SU-DHL-6 (cell line): ENCODE measurements at regions not wholly inside any gene's neighbourhood (a gene's known extent, or its start where the extent isn't known, plus 50 kb on each side); places are given as distances from the start of the nearest gene placed in this dataset.

ENCODE experiments used
- H2AFZ ChIP-seq: fragments of 200-600 bp; sonication (generic); 2 replicates; pipeline ENCODE4 v1.6.1; 2014; ENCODE audit warnings: low read depth, mild to moderate bottlenecking, moderate library complexity, mixed read lengths, antibody characterized with exemption, low read length; ENCODE audit not compliant: severe bottlenecking
- H3F3A ChIP-seq: fragments of 200-600 bp; shearing (Covaris generic); 2 replicates; pipeline ENCODE4 v1.6.0; 2016; ENCODE audit warnings: antibody characterized with exemption, mild to moderate bottlenecking; ENCODE audit not compliant: insufficient read depth
- H3K27ac ChIP-seq: fragments of 200-600 bp; sonication (generic); 2 replicates; pipeline ENCODE4 v1.5.1; 2016; ENCODE audit warnings: low read depth, mild to moderate bottlenecking, low read length, moderate library complexity, mixed read lengths
- H3K27me3 ChIP-seq: fragments of 200-600 bp; sonication (generic), shearing (Covaris generic); 2 replicates; pipeline ENCODE4 v1.6.0; 2014; ENCODE audit warnings: mild to moderate bottlenecking, low read length
- H3K36me3 ChIP-seq: fragments of 200-600 bp; sonication (generic); 2 replicates; pipeline ENCODE4 v1.6.1; 2014; ENCODE audit warnings: mild to moderate bottlenecking, low read length, mixed read lengths
- H3K4me2 ChIP-seq: fragments of 300-600, 200-600 bp; shearing (Covaris generic), sonication (generic); 2 replicates; pipeline ENCODE4 v1.6.0; 2014; ENCODE audit warnings: low read length, low read depth, mild to moderate bottlenecking; ENCODE audit not compliant: poor library complexity, severe bottlenecking
- H3K4me3 ChIP-seq: fragments of 200-600 bp; sonication (generic); 2 replicates; pipeline ENCODE4 v1.5.1; 2014; ENCODE audit warnings: antibody characterized with exemption, low read length, mild to moderate bottlenecking, mixed read lengths; ENCODE audit not compliant: insufficient read depth, poor library complexity, severe bottlenecking
- H3K79me2 ChIP-seq: fragments of 200-600 bp; sonication (generic); 2 replicates; pipeline ENCODE4 v1.6.1; 2014; ENCODE audit warnings: mild to moderate bottlenecking, low read length, moderate library complexity; ENCODE audit not compliant: insufficient read depth
- H3K9ac ChIP-seq: fragments of 200-600 bp; sonication (generic); 2 replicates; pipeline ENCODE4 v1.7.0; 2014; ENCODE audit warnings: mild to moderate bottlenecking, low read length
- H3K9me2 ChIP-seq: fragments of 200-600 bp; sonication (generic); replicated peaks from 2 replicates; pipeline ENCODE4 v1.6.1; 2014; ENCODE audit warnings: low read length; ENCODE audit not compliant: insufficient read depth
- H3K9me3 ChIP-seq: fragments of 200-600 bp; sonication (generic); 2 replicates; pipeline ENCODE4 v1.6.1; 2014; ENCODE audit warnings: low read length, mixed read lengths; ENCODE audit not compliant: insufficient read depth
- H4K20me1 ChIP-seq: fragments of 200-600 bp; sonication (generic); 2 replicates; pipeline ENCODE4 v1.6.1; 2014; ENCODE audit warnings: low read depth, mild to moderate bottlenecking, antibody characterized with exemption, low read length, moderate library complexity, mixed read lengths
- EZH2phosphoT487 ChIP-seq: fragments of 200-600 bp; sonication (generic), shearing (Covaris generic); conservative IDR thresholded peaks from 2 replicates; pipeline ENCODE4 v1.6.1; 2018; ENCODE audit warnings: mild to moderate bottlenecking, antibody characterized with exemption, low read length, moderate library complexity, mixed read lengths
- TF ChIP-seq, protein P1 (sequence below): fragments of 200-600 bp; sonication (generic); IDR thresholded peaks from one replicate; pipeline ENCODE4 v1.5.1; 2017; ENCODE audit warnings: antibody characterized with exemption, mild to moderate bottlenecking, low read length, moderate library complexity; ENCODE audit not compliant: insufficient read depth, poor library complexity, severe bottlenecking

DNA sequence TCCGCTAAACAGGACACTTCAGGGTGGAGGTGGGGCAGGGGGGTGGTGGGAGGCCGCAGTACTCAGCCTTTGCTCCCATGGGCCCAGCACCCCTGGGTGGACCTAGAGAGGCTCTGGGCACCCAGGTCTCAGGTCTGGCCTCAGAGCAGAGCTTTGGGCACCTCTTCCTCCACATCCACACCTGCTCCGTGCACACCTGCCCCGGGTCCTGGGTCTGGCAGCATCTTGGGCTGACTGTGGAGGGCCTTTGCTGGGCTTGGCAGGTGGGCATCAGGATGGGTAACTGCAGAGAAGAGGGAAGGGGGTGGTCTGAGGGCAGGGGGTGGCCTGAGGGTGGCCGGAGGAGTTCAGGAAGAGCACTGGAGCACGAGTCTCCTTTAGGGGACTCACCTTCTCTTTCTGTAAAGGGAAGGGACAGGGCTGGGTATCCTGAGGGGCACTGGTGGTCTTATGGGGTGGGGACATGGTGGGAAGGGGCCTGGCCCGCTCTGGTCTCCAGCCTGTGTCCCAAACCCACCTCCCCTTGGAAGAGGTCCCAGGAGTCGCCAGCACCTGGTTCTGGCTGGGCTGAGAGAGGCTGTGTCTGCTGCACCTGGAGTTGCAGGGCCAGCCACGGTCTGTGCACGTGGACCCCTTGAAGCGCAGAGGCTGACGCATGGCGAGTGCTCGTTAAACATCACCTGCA lies 106.7 kb upstream of the IER5L start:
- H3F3A ChIP-seq, result no peaks in the 10 kb centered on the region
- H3K79me2 ChIP-seq, result no peaks in the 10 kb centered on the region
- H2AFZ ChIP-seq, result no peak overlapping the region
- H4K20me1 ChIP-seq, result no peaks in the 10 kb centered on the region
- H3K9me2 ChIP-seq, result no peaks in the 10 kb centered on the region
- H3K27me3 ChIP-seq, result no peaks in the 10 kb centered on the region
- no peak overlapping the region for H3K9ac ChIP-seq
- no peak for TF ChIP-seq EZH2phosphoT487
- TF ChIP-seq, protein P1, sequence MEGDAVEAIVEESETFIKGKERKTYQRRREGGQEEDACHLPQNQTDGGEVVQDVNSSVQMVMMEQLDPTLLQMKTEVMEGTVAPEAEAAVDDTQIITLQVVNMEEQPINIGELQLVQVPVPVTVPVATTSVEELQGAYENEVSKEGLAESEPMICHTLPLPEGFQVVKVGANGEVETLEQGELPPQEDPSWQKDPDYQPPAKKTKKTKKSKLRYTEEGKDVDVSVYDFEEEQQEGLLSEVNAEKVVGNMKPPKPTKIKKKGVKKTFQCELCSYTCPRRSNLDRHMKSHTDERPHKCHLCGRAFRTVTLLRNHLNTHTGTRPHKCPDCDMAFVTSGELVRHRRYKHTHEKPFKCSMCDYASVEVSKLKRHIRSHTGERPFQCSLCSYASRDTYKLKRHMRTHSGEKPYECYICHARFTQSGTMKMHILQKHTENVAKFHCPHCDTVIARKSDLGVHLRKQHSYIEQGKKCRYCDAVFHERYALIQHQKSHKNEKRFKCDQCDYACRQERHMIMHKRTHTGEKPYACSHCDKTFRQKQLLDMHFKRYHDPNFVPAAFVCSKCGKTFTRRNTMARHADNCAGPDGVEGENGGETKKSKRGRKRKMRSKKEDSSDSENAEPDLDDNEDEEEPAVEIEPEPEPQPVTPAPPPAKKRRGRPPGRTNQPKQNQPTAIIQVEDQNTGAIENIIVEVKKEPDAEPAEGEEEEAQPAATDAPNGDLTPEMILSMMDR, result no peak
- H3K27ac ChIP-seq, result no peak overlapping the region
- H3K4me2 ChIP-seq, result no peak overlapping the region
- no peak overlapping the region for H3K4me3 ChIP-seq
- no peaks in the 10 kb centered on the region for H3K36me3 ChIP-seq
- no peaks in the 10 kb centered on the region for H3K9me3 ChIP-seq

DNA sequence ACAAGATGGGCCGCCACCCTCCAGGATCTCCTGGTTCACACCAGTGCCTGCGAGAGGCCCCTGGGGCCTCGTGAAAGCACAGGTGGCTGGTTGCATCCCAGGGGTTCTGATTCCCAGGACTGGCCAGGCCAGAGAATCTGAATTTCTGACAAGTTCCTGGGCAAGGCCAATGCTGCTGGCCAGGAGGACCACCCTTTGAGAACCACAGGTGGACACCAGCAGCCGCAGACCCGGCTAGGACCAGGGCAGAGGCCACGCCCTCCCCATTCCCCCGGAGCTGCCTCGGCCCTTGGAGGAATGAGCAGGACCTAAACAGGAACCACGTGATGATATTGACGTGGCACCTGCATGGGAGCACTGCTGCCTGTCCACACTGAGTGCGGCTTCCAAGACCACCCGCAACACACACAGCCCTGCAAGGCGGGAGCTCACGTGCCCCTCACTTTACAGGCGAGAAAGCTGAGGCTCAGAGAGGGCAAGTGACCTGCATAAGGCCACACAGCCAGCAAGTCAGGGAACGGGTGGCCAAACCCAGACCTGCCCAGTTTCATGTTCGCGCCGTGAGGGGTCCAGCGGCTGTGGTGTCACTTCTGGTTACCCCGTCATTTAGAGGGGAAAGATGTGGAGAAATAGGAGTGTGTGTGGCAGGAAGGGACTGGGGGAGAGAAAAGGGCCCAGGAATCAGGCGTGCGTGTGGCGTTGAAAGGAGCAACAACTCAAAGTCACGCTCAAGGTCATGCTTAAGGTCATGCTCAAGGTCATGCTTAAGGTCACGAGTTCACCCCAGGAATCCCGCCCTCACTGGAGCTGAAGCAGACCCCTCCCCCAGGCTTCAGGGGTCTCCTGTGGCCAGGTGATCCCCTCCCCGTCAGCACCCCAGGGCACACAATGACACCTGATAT lies 105.9 kb upstream of the IER5L start:
- TF ChIP-seq, protein P1, result no peak
- no peak for TF ChIP-seq EZH2phosphoT487
- Histone ChIP-seq H3F3A (no peaks in the 10 kb centered on the region), H3K79me2 (no peaks in the 10 kb centered on the region), H3K4me3 (no peak overlapping the region), H3K27me3 (no peaks in the 10 kb centered on the region), H2AFZ (no peak overlapping the region), H3K27ac (no peak overlapping the region), H3K9ac (no peak overlapping the region), H4K20me1 (no peaks in the 10 kb centered on the region), H3K9me3 (no peaks in the 10 kb centered on the region), H3K36me3 (no peaks in the 10 kb centered on the region), H3K9me2 (no peaks in the 10 kb centered on the region), H3K4me2 (no peak overlapping the region)

DNA sequence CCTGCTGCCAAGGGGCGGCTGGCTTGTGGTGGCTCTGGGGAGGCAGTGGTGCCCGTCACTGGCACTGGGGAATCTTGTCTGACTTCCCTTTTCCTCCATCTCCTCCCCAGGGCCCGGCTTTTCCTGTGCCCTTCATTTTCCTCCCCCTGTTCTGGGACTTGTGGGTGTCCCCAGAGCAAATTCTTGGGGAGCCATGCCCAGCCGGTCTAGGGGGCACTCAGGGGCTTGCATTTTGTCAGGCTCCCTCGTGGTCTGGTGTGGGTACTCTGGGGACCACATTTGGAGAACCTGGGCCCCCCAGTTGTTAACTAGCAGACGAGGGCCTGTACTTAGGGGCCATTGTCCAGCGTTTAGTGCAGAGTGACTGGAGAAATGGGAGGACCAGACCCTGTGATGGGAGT lies 105.2 kb upstream of the IER5L start:
- no peak for TF ChIP-seq EZH2phosphoT487
- TF ChIP-seq, protein P1, result no peak

More for the DNA sequence above, 105.2 kb upstream of the IER5L start:
- Histone ChIP-seq H3K27ac (no peak overlapping the region), H3K4me2 (no peak overlapping the region), H3K36me3 (no peaks in the 10 kb centered on the region), H3K79me2 (no peaks in the 10 kb centered on the region), H3K9ac (no peak overlapping the region), H3K4me3 (no peak overlapping the region), H2AFZ (no peak overlapping the region), H3K27me3 (no peaks in the 10 kb centered on the region), H3K9me3 (no peaks in the 10 kb centered on the region), H3K9me2 (no peaks in the 10 kb centered on the region), H4K20me1 (no peaks in the 10 kb centered on the region), H3F3A (no peaks in the 10 kb centered on the region)
